Left lung (tissue), 4 donors: ENCODE measurements at regions not wholly inside any gene's neighbourhood (a gene's known extent, or its start where the extent isn't known, plus 50 kb on each side); places are given as distances from the start of the nearest gene placed in this dataset.

Experiments used
- ATAC-seq: fragments of 200-7000 bp; cut with Tn5 transposase; one replicate; pipeline ENCODE4 v1.9.1; 2020; ENCODE audit warnings: moderate library complexity
- DNase-seq, 4 donors: peaks; one replicate each; pipeline ENCODE4 v3.0.0-alpha.2; 2013 to 2020
- H3K27ac ChIP-seq, 2 donors: fragments of 200-600 bp; sonication (generic) in 1 of 2; one replicate each; pipeline versions ENCODE4 v1.5.0 to v1.8.0; 2020 to 2021
- H3K27me3 ChIP-seq, 2 donors: fragments of 200-600 bp; sonication (generic) in 1 of 2; one replicate each; pipeline versions ENCODE4 v1.5.0 to v1.8.0; 2020 to 2021
- H3K36me3 ChIP-seq, 2 donors: fragments of 200-600 bp; sonication (generic) in 1 of 2; one replicate each; pipeline versions ENCODE4 v1.5.0 to v1.8.0; 2020 to 2021
- H3K4me1 ChIP-seq, 2 donors: fragments of 200-600 bp; one replicate each; pipeline ENCODE4 v1.8.0; 2021
- H3K4me3 ChIP-seq, 2 donors: fragments of 200-600 bp; sonication (generic) in 1 of 2; one replicate each; pipeline versions ENCODE4 v1.5.0 to v1.8.0; 2020 to 2021; ENCODE audit warnings: mild to moderate bottlenecking in 1 of 2
- H3K9me3 ChIP-seq, 2 donors: fragments of 200-600 bp; sonication (generic) in 1 of 2; one replicate each; pipeline versions ENCODE4 v1.5.0 to v1.8.0; 2020 to 2021
- intact Hi-C, 2 donors: fragments of 100-400 bp; cut with DNase I; formaldehyde crosslinking; loops; one replicate each; pipeline versions ENCODE4 v1.11.2 to v1.14.2; 2022
- TF ChIP-seq, protein P1 (sequence below), 2 donors: fragments of 200-600 bp; sonication (generic) in 1 of 2; IDR thresholded peaks; one replicate each; pipeline versions ENCODE4 v1.5.0 to v1.8.0; 2021; ENCODE audit warnings: antibody characterized with exemption in 2 of 2
- donor health status: DM: no; HTN: yes; CAD: no.
- donor health status: DM: no; HTN: no; CAD: no.

DNA sequence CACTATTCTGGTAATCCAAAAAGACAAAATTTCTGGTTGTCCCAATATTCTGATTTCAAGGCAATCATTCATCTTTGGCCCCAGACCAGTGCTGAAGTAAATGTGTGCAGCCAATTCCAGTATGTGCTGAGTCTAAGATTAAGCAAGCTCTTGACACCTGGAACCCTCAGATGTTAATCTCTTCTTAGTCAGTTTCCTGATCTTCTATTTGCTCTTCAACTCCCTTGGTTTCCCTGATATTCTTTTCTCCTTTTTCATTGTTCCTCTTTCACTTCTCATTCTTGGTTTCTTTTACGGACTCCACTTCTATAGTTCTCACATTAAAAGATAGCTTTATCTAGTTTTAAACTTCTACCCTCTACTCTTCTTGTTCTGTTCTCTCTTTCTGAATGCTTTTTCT, 445.7 kb upstream of the FANCL start:
- Histone ChIP-seq H3K4me1 (no peaks in the 10 kb centered on the region), H3K9me3 (no peaks in the 10 kb centered on the region), H3K36me3 (no peaks in the 10 kb centered on the region), H3K4me3 (no peak overlapping the region), H3K27ac (no peak overlapping the region), H3K27me3 (no peaks in the 10 kb centered on the region)
- ATAC-seq (no peak), DNase-seq (no peak)
- intact Hi-C loops, result no loop called here
- TF ChIP-seq, protein P1, sequence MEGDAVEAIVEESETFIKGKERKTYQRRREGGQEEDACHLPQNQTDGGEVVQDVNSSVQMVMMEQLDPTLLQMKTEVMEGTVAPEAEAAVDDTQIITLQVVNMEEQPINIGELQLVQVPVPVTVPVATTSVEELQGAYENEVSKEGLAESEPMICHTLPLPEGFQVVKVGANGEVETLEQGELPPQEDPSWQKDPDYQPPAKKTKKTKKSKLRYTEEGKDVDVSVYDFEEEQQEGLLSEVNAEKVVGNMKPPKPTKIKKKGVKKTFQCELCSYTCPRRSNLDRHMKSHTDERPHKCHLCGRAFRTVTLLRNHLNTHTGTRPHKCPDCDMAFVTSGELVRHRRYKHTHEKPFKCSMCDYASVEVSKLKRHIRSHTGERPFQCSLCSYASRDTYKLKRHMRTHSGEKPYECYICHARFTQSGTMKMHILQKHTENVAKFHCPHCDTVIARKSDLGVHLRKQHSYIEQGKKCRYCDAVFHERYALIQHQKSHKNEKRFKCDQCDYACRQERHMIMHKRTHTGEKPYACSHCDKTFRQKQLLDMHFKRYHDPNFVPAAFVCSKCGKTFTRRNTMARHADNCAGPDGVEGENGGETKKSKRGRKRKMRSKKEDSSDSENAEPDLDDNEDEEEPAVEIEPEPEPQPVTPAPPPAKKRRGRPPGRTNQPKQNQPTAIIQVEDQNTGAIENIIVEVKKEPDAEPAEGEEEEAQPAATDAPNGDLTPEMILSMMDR (IDR thresholded peaks at IDR 0.05), result no peak

DNA sequence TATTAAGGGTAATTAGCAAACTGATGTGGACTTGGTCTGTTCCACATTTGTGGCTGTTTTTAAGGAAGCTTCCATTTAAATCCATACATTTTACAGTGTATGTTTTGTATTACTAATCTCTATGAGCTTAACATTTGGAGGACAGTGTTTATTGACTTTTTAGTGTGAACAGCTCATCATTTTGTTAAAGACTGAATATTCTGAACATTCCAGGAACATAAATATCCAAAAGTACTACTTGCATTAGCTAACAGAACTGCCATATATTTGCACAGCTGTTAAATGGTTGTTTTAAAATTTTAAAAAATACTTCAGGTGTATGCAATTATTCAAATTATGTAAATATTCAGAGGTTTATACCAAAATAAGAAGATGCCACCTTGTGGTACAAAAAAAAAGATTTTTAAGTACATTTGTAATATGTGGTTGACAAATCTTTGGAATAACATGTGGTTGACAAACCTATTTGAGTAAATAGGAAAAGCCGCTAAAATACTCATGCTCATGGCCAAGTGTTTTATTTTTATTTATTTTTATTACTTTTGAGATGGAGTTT, 439.7 kb upstream of the FANCL start:
- no peaks in the 10 kb centered on the region for H3K36me3 ChIP-seq
- intact Hi-C loops, result no loop called here
- H3K27ac ChIP-seq, result no peak overlapping the region
- DNase-seq (no peak), ATAC-seq (no peak)
- TF ChIP-seq, protein P1 (IDR thresholded peaks at IDR 0.05), result no peak
- H3K9me3 ChIP-seq, result no peaks in the 10 kb centered on the region
- no peaks in the 10 kb centered on the region for H3K4me1 ChIP-seq
- no peak overlapping the region for H3K4me3 ChIP-seq
- H3K27me3 ChIP-seq, result no peaks in the 10 kb centered on the region

DNA sequence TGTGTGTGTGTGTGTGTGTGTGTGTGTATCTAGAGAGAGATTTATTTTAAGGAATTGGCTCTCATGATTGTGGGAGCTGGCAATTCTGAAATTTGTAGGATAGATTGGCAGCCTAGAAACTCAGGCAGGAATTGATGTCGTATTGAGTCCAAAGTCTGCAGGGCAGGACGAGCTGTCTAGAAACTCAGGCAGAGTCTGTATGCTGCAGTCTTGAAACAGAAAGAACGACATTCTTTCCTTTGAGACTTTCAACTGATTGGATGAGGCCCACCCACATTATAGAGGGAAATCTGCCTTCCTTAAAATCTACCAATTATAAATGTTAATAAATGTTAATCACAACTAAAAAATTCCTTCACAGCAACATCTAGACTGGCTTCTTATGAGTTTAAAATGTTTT, 436.6 kb upstream of the FANCL start:
- no peaks in the 10 kb centered on the region for H3K27me3 ChIP-seq
- H3K36me3 ChIP-seq, result no peaks in the 10 kb centered on the region
- H3K4me3 ChIP-seq, result no peak overlapping the region
- ATAC-seq (no peak), DNase-seq (no peak)
- H3K9me3 ChIP-seq, result no peaks in the 10 kb centered on the region
- H3K4me1 ChIP-seq, result no peaks in the 10 kb centered on the region
- intact Hi-C loops, result no loop called here
- no peak overlapping the region for H3K27ac ChIP-seq
- TF ChIP-seq, protein P1 (IDR thresholded peaks at IDR 0.05), result no peak

DNA sequence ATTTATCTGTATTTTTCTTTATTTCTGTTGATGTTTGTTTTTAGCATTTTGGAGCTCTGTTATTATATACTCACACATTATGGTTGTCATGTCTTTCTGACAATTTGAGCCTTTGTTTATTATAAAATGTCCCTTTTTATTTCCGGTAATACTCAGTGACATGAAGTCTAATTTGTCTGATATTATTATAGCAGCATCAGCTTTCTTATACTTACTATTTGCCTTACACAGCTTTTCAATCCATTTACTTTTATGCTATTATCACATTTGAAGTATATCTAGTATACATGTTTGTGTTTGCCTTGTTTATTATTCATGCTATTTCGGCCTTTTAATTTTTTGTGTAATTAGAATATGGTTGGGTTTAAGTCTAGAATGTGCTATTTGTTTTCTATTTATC, 430.6 kb upstream of the FANCL start:
- no peak overlapping the region for H3K27ac ChIP-seq
- no peak for DNase-seq
- peaks cover 0 to 3% of the 10 kb centered on the region in 2 donors for H3K9me3 ChIP-seq
- no peak for ATAC-seq
- H3K36me3 ChIP-seq, result no peaks in the 10 kb centered on the region
- TF ChIP-seq, protein P1 (IDR thresholded peaks at IDR 0.05), result no peak
- no peaks in the 10 kb centered on the region for H3K27me3 ChIP-seq
- intact Hi-C loops, result no loop called here
- no peak overlapping the region for H3K4me3 ChIP-seq
- no peaks in the 10 kb centered on the region for H3K4me1 ChIP-seq

DNA sequence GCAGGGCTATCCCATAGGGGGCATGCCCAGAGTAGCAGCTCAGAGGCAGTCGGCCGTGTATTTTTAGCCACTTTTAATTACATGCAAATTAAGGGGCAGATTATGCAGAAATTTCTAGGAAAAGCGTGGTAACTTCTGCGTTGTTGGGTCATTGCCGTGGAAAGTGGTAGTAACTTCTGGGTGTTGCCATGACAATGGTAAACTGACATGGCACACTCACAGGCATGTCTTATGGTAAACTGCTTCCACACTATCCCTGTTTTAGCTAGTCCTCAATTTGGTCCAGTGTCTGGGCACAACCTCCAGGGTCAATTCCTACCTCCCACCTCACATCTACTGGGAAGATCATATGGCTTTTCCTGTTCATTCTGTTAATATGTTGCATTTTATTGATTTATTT, 428.9 kb upstream of the FANCL start:
- DNase-seq, result no peak
- ATAC-seq, result no peak
- Histone ChIP-seq H3K27me3 (no peaks in the 10 kb centered on the region), H3K27ac (no peak overlapping the region), H3K36me3 (no peaks in the 10 kb centered on the region), H3K4me3 (no peak overlapping the region), H3K9me3 (peaks cover 0 to 3% of the 10 kb centered on the region in 2 donors), H3K4me1 (no peaks in the 10 kb centered on the region)
- intact Hi-C loops, result no loop called here
- TF ChIP-seq, protein P1 (IDR thresholded peaks at IDR 0.05), result no peak
